Keratinocyte (primary cell): ENCODE measurements at regions not wholly inside any gene's neighbourhood (a gene's known extent, or its start where the extent isn't known, plus 50 kb on each side); places are given as distances from the start of the nearest gene placed in this dataset.

Experiments
- DNase-seq: peaks from one replicate; pipeline ENCODE4 v3.0.0-alpha.2; 2011; ENCODE audit warnings: low read depth, missing footprints, low spot score
- FAIRE-seq: peaks from 2 replicates; lab custom pipeline; 2011; peaks lifted over from hg19 to GRCh38; lab: Jason Lieb, UNC
- H2AFZ ChIP-seq: 2 replicates; pipeline ENCODE4 v1.6.0; 2012; ENCODE audit warnings: low read length, control low read depth, inconsistent platforms; ENCODE audit not compliant: control insufficient read depth
- H3K27ac ChIP-seq: 2 replicates; pipeline ENCODE4 v1.5.1; 2011; ENCODE audit warnings: low read length; ENCODE audit not compliant: control insufficient read depth, insufficient read depth
- H3K27me3 ChIP-seq: 3 replicates; pipeline ENCODE4 v1.6.0; 2011; ENCODE audit warnings: low read length; ENCODE audit not compliant: control insufficient read depth, insufficient read depth; ENCODE audit errors: extremely low read depth
- H3K36me3 ChIP-seq, 2 experiments: 2 replicates in 1 of 2; 3 replicates in 1 of 2; pipeline ENCODE4 v1.5.1; 2011; ENCODE audit warnings: low read length in 2 of 2, mild to moderate bottlenecking in 1 of 2; ENCODE audit not compliant: control insufficient read depth in 2 of 2, insufficient read depth in 2 of 2; ENCODE audit errors: extremely low read depth in 1 of 2
- H3K4me1 ChIP-seq: 3 replicates; pipeline ENCODE4 v1.5.1; 2011; ENCODE audit warnings: low read length; ENCODE audit not compliant: control insufficient read depth, insufficient read depth; ENCODE audit errors: extremely low read depth
- H3K4me2 ChIP-seq: 3 replicates; pipeline ENCODE4 v1.6.0; 2011; ENCODE audit warnings: low read depth, low read length; ENCODE audit not compliant: control insufficient read depth, insufficient read depth; ENCODE audit errors: extremely low read depth
- H3K4me3 ChIP-seq, 3 experiments: fragments of 200-600 bp in 1 of 3; sonication (generic) in 1 of 3; 2 replicates in 2 of 3; 3 replicates in 1 of 3; pipeline ENCODE4 v1.5.1; 2011 to 2016; ENCODE audit warnings: low read length in 3 of 3, mild to moderate bottlenecking in 3 of 3, control low read depth in 2 of 3, inconsistent platforms in 1 of 3, low read depth in 1 of 3, mixed read lengths in 1 of 3, mixed run types in 1 of 3, moderate library complexity in 1 of 3; ENCODE audit not compliant: control insufficient read depth in 2 of 3, insufficient read depth in 2 of 3; ENCODE audit errors: extremely low read depth in 1 of 3
- H3K79me2 ChIP-seq: 2 replicates; pipeline ENCODE4 v1.6.0; 2012; ENCODE audit warnings: low read length; ENCODE audit not compliant: control insufficient read depth, insufficient read depth
- H3K9ac ChIP-seq: 3 replicates; pipeline ENCODE4 v1.6.0; 2011; ENCODE audit warnings: low read length; ENCODE audit not compliant: control insufficient read depth, insufficient read depth; ENCODE audit errors: extremely low read depth
- H3K9me1 ChIP-seq: 3 replicates; pipeline ENCODE4 v1.6.0; 2011; ENCODE audit warnings: low read length; ENCODE audit not compliant: control insufficient read depth, insufficient read depth; ENCODE audit errors: extremely low read depth
- H3K9me3 ChIP-seq: 2 replicates; pipeline ENCODE4 v1.5.1; 2012; ENCODE audit warnings: low read depth, low read length; ENCODE audit not compliant: control insufficient read depth
- H4K20me1 ChIP-seq: 3 replicates; pipeline ENCODE4 v1.6.0; 2011; ENCODE audit warnings: low read length; ENCODE audit not compliant: control insufficient read depth, insufficient read depth; ENCODE audit errors: extremely low read depth
- CTCF ChIP-seq, 3 experiments: IDR thresholded peaks in 1 of 3; conservative IDR thresholded peaks in 1 of 3; optimal IDR thresholded peaks in 1 of 3; 2 replicates in 2 of 3; 3 replicates in 1 of 3; pipeline versions ENCODE3 to v1.5.1; 2011; ENCODE audit warnings: low read length in 3 of 3, mild to moderate bottlenecking in 3 of 3, moderate library complexity in 2 of 3, control low read depth in 1 of 3, inconsistent platforms in 1 of 3; ENCODE audit not compliant: insufficient read depth in 2 of 3; ENCODE audit errors: extremely low read depth in 1 of 3
- EZH2 ChIP-seq: IDR thresholded peaks from one replicate; pipeline ENCODE4 v1.6.1; 2012; ENCODE audit warnings: inconsistent platforms, mild to moderate bottlenecking, low read length, moderate library complexity
- dilution Hi-C: fragments of 300-500 bp; cut with MboI; formaldehyde crosslinking; loops from one replicate; pipeline ENCODE4 v1.7.0; 2020; ENCODE audit warnings: low sequenced_read_pairs; ENCODE audit not compliant: extremely low pct_ligation_motif_present

- Histone ChIP-seq H3K4me1 (no peaks in the 10 kb centered on the region), H3K36me3 (no peaks in the 10 kb centered on the region), H3K79me2 (no peaks in the 10 kb centered on the region), H3K27ac (no peak overlapping the region), H2AFZ (no peak overlapping the region), H3K9me3 (peaks cover 24% of the 10 kb centered on the region), H3K4me3 (no peak overlapping the region), H4K20me1 (no peaks in the 10 kb centered on the region), H3K9me1 (no peaks in the 10 kb centered on the region), H3K4me2 (no peak overlapping the region), H3K27me3 (no peaks in the 10 kb centered on the region), H3K9ac (no peak overlapping the region)
- no peak for TF ChIP-seq EZH2
- dilution Hi-C loops = no loop called here
- FAIRE-seq (no peak), DNase-seq (no peak)
Measured at GRCh38 chr15:25188051-25188450, 233.3 kb downstream of the SNRPN start.

GRCh38 chr15:25188551-25189101 is 233.8 kb downstream of the SNRPN start:
- dilution Hi-C loops = no loop called here
- no peak overlapping the region for H2AFZ ChIP-seq
- H3K27me3 ChIP-seq = no peaks in the 10 kb centered on the region
- H3K9me1 ChIP-seq = no peaks in the 10 kb centered on the region
- TF ChIP-seq EZH2 (no peak), CTCF (optimal IDR thresholded peaks at IDR 0.05 in 1 of 3, IDR thresholded peaks at IDR 0.05 in 1 of 3, conservative IDR thresholded peaks at IDR 0.05 in 1 of 3; ENCODE audit: extremely low read depth in 1 of 3, insufficient read depth in 2 of 3, low read length in 3 of 3) (no peak)
- H3K79me2 ChIP-seq = no peaks in the 10 kb centered on the region
- no peaks in the 10 kb centered on the region for H3K4me1 ChIP-seq
- DNase-seq (no peak), FAIRE-seq (no peak)
- H3K36me3 ChIP-seq = no peaks in the 10 kb centered on the region
- peaks cover 25% of the 10 kb centered on the region for H3K9me3 ChIP-seq
- no peak overlapping the region for H3K4me2 ChIP-seq
- H4K20me1 ChIP-seq = no peaks in the 10 kb centered on the region
- no peak overlapping the region for H3K27ac ChIP-seq
- H3K9ac ChIP-seq = no peak overlapping the region
- no peak overlapping the region for H3K4me3 ChIP-seq

- dilution Hi-C loops = no loop called here
Measured at GRCh38 chr15:25189551-25189950, 234.8 kb downstream of the SNRPN start.

More at GRCh38 chr15:25189551-25189950, 234.8 kb downstream of the SNRPN start:
- H3K79me2 ChIP-seq = no peaks in the 10 kb centered on the region
- DNase-seq (no peak), FAIRE-seq (no peak)
- no peaks in the 10 kb centered on the region for H3K27me3 ChIP-seq
- H3K27ac ChIP-seq = no peak overlapping the region
- peaks cover 26% of the 10 kb centered on the region for H3K9me3 ChIP-seq
- H3K4me2 ChIP-seq = no peak overlapping the region
- no peak overlapping the region for H3K4me3 ChIP-seq
- no peaks in the 10 kb centered on the region for H4K20me1 ChIP-seq
- no peaks in the 10 kb centered on the region for H3K9me1 ChIP-seq
- no peak overlapping the region for H2AFZ ChIP-seq
- no peaks in the 10 kb centered on the region for H3K36me3 ChIP-seq
- TF ChIP-seq EZH2 (no peak), CTCF (optimal IDR thresholded peaks at IDR 0.05 in 1 of 3, IDR thresholded peaks at IDR 0.05 in 1 of 3, conservative IDR thresholded peaks at IDR 0.05 in 1 of 3; ENCODE audit: extremely low read depth in 1 of 3, insufficient read depth in 2 of 3, low read length in 3 of 3) (no peak)
- H3K9ac ChIP-seq = no peak overlapping the region
- no peaks in the 10 kb centered on the region for H3K4me1 ChIP-seq
